Colonic mucosa (tissue), 4 donors: ENCODE measurements at regions not wholly inside any gene's neighbourhood (a gene's known extent, or its start where the extent isn't known, plus 50 kb on each side); places are given as distances from the start of the nearest gene placed in this dataset.

Experiments used
- DNase-seq: peaks from one replicate; pipeline ENCODE4 v3.0.0-alpha.2; 2020
- H3K27ac ChIP-seq: fragments of 200-600 bp; one replicate; pipeline ENCODE4 v1.8.0; 2021
- H3K27me3 ChIP-seq: fragments of 200-600 bp; one replicate; pipeline ENCODE4 v1.8.0; 2021
- H3K36me3 ChIP-seq: fragments of 200-600 bp; one replicate; pipeline ENCODE4 v1.8.0; 2021
- H3K4me1 ChIP-seq: fragments of 200-600 bp; one replicate; pipeline ENCODE4 v1.8.0; 2021; ENCODE audit warnings: mild to moderate bottlenecking
- H3K4me3 ChIP-seq: fragments of 200-600 bp; one replicate; pipeline ENCODE4 v1.8.0; 2021
- H3K9ac ChIP-seq, 2 donors: one replicate each; pipeline ENCODE4 v1.7.0; 2013; ENCODE audit warnings: control low read depth in 2 of 2, low read depth in 2 of 2, low read length in 2 of 2
- H3K9me3 ChIP-seq: fragments of 200-600 bp; one replicate; pipeline ENCODE4 v1.8.0; 2021
- CTCF ChIP-seq: fragments of 200-600 bp; IDR thresholded peaks from one replicate; pipeline ENCODE4 v1.8.0; 2022; ENCODE audit warnings: antibody characterized with exemption, mild to moderate bottlenecking
- intact Hi-C: fragments of 100-400 bp; cut with DNase I; formaldehyde crosslinking; loops from one replicate; pipeline ENCODE4 v1.14.1; 2022
- donor health status: healthy.
- donor health status: DM: no; HTN: no; CAD: no.
- donor health status: DM: no; HTN: no; CAD: no.

- Histone ChIP-seq H3K27ac (no peak overlapping the region), H3K4me1 (no peaks in the 10 kb centered on the region), H3K4me3 (no peak overlapping the region), H3K27me3 (no peaks in the 10 kb centered on the region), H3K9ac (no peak overlapping the region), H3K9me3 (no peaks in the 10 kb centered on the region), H3K36me3 (no peaks in the 10 kb centered on the region)
- no peak for DNase-seq
- intact Hi-C loops: no loop called here
- TF ChIP-seq CTCF: no peak
These were observed 180.5 kb downstream of the IBTK start for GRCh38 chr6:82066991-82067411.

- Histone ChIP-seq H3K36me3 (no peaks in the 10 kb centered on the region), H3K9ac (no peak overlapping the region), H3K27ac (no peak overlapping the region), H3K27me3 (no peaks in the 10 kb centered on the region), H3K9me3 (no peaks in the 10 kb centered on the region), H3K4me1 (no peaks in the 10 kb centered on the region), H3K4me3 (no peak overlapping the region)
- DNase-seq: no peak
- no peak for TF ChIP-seq CTCF
- intact Hi-C loops: no loop called here
These were observed 181.3 kb downstream of the IBTK start for GRCh38 chr6:82066196-82066595.

GRCh38 chr6:82063574-82063973 is 184.0 kb downstream of the IBTK start:
- no peak for DNase-seq
- no peak overlapping the region for H3K9ac ChIP-seq
- no peaks in the 10 kb centered on the region for H3K27me3 ChIP-seq
- H3K4me3 ChIP-seq: no peak overlapping the region
- intact Hi-C loops: no loop called here
- H3K9me3 ChIP-seq: no peaks in the 10 kb centered on the region
- no peak overlapping the region for H3K27ac ChIP-seq
- H3K36me3 ChIP-seq: no peaks in the 10 kb centered on the region
- no peaks in the 10 kb centered on the region for H3K4me1 ChIP-seq
- TF ChIP-seq CTCF: no peak

GRCh38 chr6:82062219-82062618 is 185.3 kb downstream of the IBTK start:
- H3K36me3 ChIP-seq: no peaks in the 10 kb centered on the region
- no peak overlapping the region for H3K4me3 ChIP-seq
- no peak overlapping the region for H3K27ac ChIP-seq
- no peaks in the 10 kb centered on the region for H3K9me3 ChIP-seq
- no peaks in the 10 kb centered on the region for H3K27me3 ChIP-seq
- no peak for TF ChIP-seq CTCF
- no peak for DNase-seq
- intact Hi-C loops: no loop called here
- H3K9ac ChIP-seq: no peak overlapping the region
- no peaks in the 10 kb centered on the region for H3K4me1 ChIP-seq

GRCh38 chr6:82057846-82058554 is 189.5 kb downstream of the IBTK start:
- Histone ChIP-seq H3K27me3 (no peaks in the 10 kb centered on the region), H3K36me3 (no peaks in the 10 kb centered on the region), H3K4me3 (no peak overlapping the region), H3K9me3 (no peaks in the 10 kb centered on the region), H3K4me1 (no peaks in the 10 kb centered on the region), H3K27ac (no peak overlapping the region), H3K9ac (no peak overlapping the region)
- no peak for TF ChIP-seq CTCF
- intact Hi-C loops: no loop called here
- DNase-seq: no peak
